HEK293 (cell line): ENCODE measurements at regions not wholly inside any gene's neighbourhood (a gene's known extent, or its start where the extent isn't known, plus 50 kb on each side); places are given as distances from the start of the nearest gene placed in this dataset.
A peak's percentile ranks its signal among the peaks of the same experiment; 100 is the strongest.

Experiments
- CTCF ChIA-PET: fragments of 350-600 bp; formaldehyde crosslinking; extraction: SDS; loops from one replicate; lab custom pipeline; 2021; ENCODE audit warnings: antibody characterized with exemption; lab: Yijun Ruan, JAX
- POLR2A ChIA-PET: fragments of 300-600 bp; formaldehyde crosslinking; extraction: SDS; loops from one replicate; lab custom pipeline; 2020; ENCODE audit warnings: antibody characterized with exemption, inconsistent platforms; lab: Yijun Ruan, JAX
- H3K27ac ChIP-seq: fragments of 200-500 bp; sonication (Bioruptor generic); 2 replicates; pipeline ENCODE4 v1.5.1; 2014; ENCODE audit warnings: low read depth, low read length, control low read depth, inconsistent platforms; ENCODE audit errors: extremely low read depth
- H3K36me3 ChIP-seq, 2 experiments: fragments of 200-500 bp in 1 of 2; sonication (Bioruptor generic) in 1 of 2; 1 replicate in 1 of 2; 2 replicates in 1 of 2; pipeline ENCODE4 v1.5.1; 2014 to 2017; ENCODE audit warnings: inconsistent platforms in 2 of 2, low read length in 2 of 2; ENCODE audit not compliant: control insufficient read depth in 2 of 2, insufficient read depth in 1 of 2
- H3K4me1 ChIP-seq: fragments of 200-500 bp; sonication (Bioruptor generic); 2 replicates; pipeline ENCODE4 v1.5.1; 2014; ENCODE audit warnings: mild to moderate bottlenecking, low read length, inconsistent platforms; ENCODE audit not compliant: control insufficient read depth, insufficient read depth
- H3K4me3 ChIP-seq: 2 replicates; pipeline ENCODE4 v1.5.1; 2011; ENCODE audit warnings: low read depth, mild to moderate bottlenecking, control low read depth, low read length, moderate library complexity
- H3K9me3 ChIP-seq: fragments of 200-500 bp; sonication (Bioruptor generic); 2 replicates; pipeline ENCODE4 v1.5.1; 2014; ENCODE audit warnings: low read depth, low read length, inconsistent platforms; ENCODE audit not compliant: control insufficient read depth, insufficient read depth
- BCL11A ChIP-seq: fragments of 450-650 bp; formaldehyde crosslinking; IDR thresholded peaks from 2 replicates; pipeline ENCODE4 v1.5.1; 2016; ENCODE audit warnings: low read depth, missing biosample characterization, missing genetic modification characterization
- GLI2 ChIP-seq: fragments of 450-650 bp; formaldehyde crosslinking; IDR thresholded peaks from 2 replicates; pipeline ENCODE4; 2017; ENCODE audit warnings: missing biosample characterization, missing genetic modification characterization, low read depth, borderline replicate concordance
- OVOL3 ChIP-seq: fragments of 450-650 bp; formaldehyde crosslinking; IDR thresholded peaks from 2 replicates; pipeline ENCODE4 v1.5.1; 2016; ENCODE audit warnings: missing biosample characterization, missing genetic modification characterization
- PRDM6 ChIP-seq: fragments of 450-650 bp; formaldehyde crosslinking; IDR thresholded peaks from 2 replicates; pipeline ENCODE4 v1.5.1; 2017; ENCODE audit warnings: missing biosample characterization, missing genetic modification characterization
- TRIM28 ChIP-seq: IDR thresholded peaks from 2 replicates; pipeline ENCODE4 v1.6.1; 2011; ENCODE audit warnings: low read length, control low read depth, borderline replicate concordance
- WT1 ChIP-seq: fragments of 450-650 bp; formaldehyde crosslinking; IDR thresholded peaks from 2 replicates; pipeline ENCODE4 v1.5.1; 2016; ENCODE audit warnings: missing biosample characterization, missing genetic modification characterization
- ZFP69B ChIP-seq: fragments of 450-650 bp; formaldehyde crosslinking; IDR thresholded peaks from 2 replicates; pipeline ENCODE4 v1.5.1; 2016; ENCODE audit warnings: missing biosample characterization, missing genetic modification characterization
- ZNF146 ChIP-seq: fragments of 450-650 bp; formaldehyde crosslinking; IDR thresholded peaks from 2 replicates; pipeline ENCODE4 v1.5.1; 2016; ENCODE audit warnings: missing biosample characterization, missing genetic modification characterization
- ZNF175 ChIP-seq: fragments of 450-650 bp; formaldehyde crosslinking; IDR thresholded peaks from 2 replicates; pipeline ENCODE4 v1.5.1; 2016; ENCODE audit warnings: missing biosample characterization, missing genetic modification characterization
- ZNF202 ChIP-seq: fragments of 450-650 bp; formaldehyde crosslinking; IDR thresholded peaks from 2 replicates; pipeline ENCODE4 v1.5.1; 2016; ENCODE audit warnings: missing biosample characterization, missing genetic modification characterization, borderline replicate concordance
- ZNF26 ChIP-seq: fragments of 450-650 bp; formaldehyde crosslinking; IDR thresholded peaks from 2 replicates; pipeline ENCODE4 v1.5.1; 2016; ENCODE audit warnings: missing biosample characterization, missing genetic modification characterization
- ZNF280C ChIP-seq: fragments of 450-650 bp; formaldehyde crosslinking; IDR thresholded peaks from 2 replicates; pipeline ENCODE4 v1.5.1; 2016; ENCODE audit warnings: missing biosample characterization, missing genetic modification characterization
- ZNF302 ChIP-seq: fragments of 450-650 bp; formaldehyde crosslinking; IDR thresholded peaks from 2 replicates; pipeline ENCODE4 v1.5.1; 2016; ENCODE audit warnings: missing biosample characterization, missing genetic modification characterization, low read depth
- ZNF335 ChIP-seq: fragments of 450-650 bp; formaldehyde crosslinking; conservative IDR thresholded peaks from 2 replicates; pipeline ENCODE4 v1.5.1; 2016; ENCODE audit warnings: missing biosample characterization, missing genetic modification characterization
- ZNF555 ChIP-seq: fragments of 450-650 bp; formaldehyde crosslinking; conservative IDR thresholded peaks from 2 replicates; pipeline ENCODE4 v1.5.1; 2017; ENCODE audit warnings: missing biosample characterization, mild to moderate bottlenecking, missing genetic modification characterization, inconsistent platforms
- ZNF610 ChIP-seq: fragments of 450-650 bp; formaldehyde crosslinking; IDR thresholded peaks from 2 replicates; pipeline ENCODE4 v1.5.1; 2016; ENCODE audit warnings: missing biosample characterization, missing genetic modification characterization, borderline replicate concordance
- ZNF660 ChIP-seq: fragments of 450-650 bp; IDR thresholded peaks from 2 replicates; pipeline ENCODE4 v1.5.1; 2018; ENCODE audit warnings: missing biosample characterization, mild to moderate bottlenecking, missing genetic modification characterization
- ZSCAN16 ChIP-seq: fragments of 450-650 bp; formaldehyde crosslinking; IDR thresholded peaks from 2 replicates; pipeline ENCODE4 v1.5.1; 2016; ENCODE audit warnings: missing biosample characterization, missing genetic modification characterization
- TF ChIP-seq, protein P1 (sequence below): sonication (generic); formaldehyde crosslinking; IDR thresholded peaks from 2 replicates; pipeline ENCODE4 v1.8.1; 2022; ENCODE audit warnings: mild to moderate bottlenecking, moderate library complexity, missing genetic modification reagents
- TF ChIP-seq, protein P2 (sequence below): fragments of 450-650 bp; IDR thresholded peaks from 2 replicates; pipeline ENCODE4 v1.5.1; 2018; ENCODE audit warnings: missing biosample characterization, missing genetic modification characterization
- TF ChIP-seq, protein P3 (sequence below): fragments of 450-650 bp; formaldehyde crosslinking; IDR thresholded peaks from 2 replicates; pipeline ENCODE4 v1.5.1; 2017; ENCODE audit warnings: missing biosample characterization, missing genetic modification characterization

DNA sequence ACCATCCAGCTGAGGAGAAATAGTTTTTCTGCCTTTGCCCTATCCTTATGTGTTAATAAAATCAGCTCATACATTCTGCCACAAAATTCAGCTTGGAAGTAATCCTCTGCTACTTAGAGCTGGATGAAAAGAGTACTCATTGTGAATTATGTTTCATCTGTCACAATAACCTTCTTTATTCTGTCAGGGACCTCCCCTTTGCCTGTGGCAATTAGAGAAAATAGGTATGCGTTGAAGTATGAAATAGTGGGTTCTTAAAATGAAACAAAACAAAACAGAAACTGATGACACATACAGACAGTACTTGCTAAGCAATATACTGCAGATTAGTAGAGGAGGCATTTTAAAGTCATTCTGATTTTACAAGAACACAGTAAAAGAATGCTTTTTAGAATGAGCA, 578.5 kb downstream of the USP25 start:
- CTCF ChIA-PET: interaction anchor here (0.7 kb wide), 1 partner anchor 225 kb away, joined by 3 read pairs; no protein-coding TSS in a partner anchor
- Histone ChIP-seq H3K36me3 (no peaks in the 10 kb centered on the region), H3K4me3 (no peak overlapping the region), H3K27ac (no peak overlapping the region), H3K9me3 (no peaks in the 10 kb centered on the region), H3K4me1 (peaks cover 8% of the 10 kb centered on the region; the same call in 1 of the 2 replicates)
- POLR2A ChIA-PET: no interaction called here
- TF ChIP-seq PRDM6 (tag by site-specific recombination): peak; percentile 40
- no peak for TF ChIP-seq ZNF660 (tag by site-specific recombination)
- TF ChIP-seq WT1 (tag by site-specific recombination): no peak

- ChIA-PET POLR2A (no interaction called here), CTCF (interaction anchor here (0.7 to 1.2 kb wide), 2 partner anchors 307 to 483 kb away, joined by 3 read pairs; no protein-coding TSS in a partner anchor)
- Histone ChIP-seq H3K4me1 (peaks cover 8% of the 10 kb centered on the region; the same call in 1 of the 2 replicates), H3K9me3 (no peaks in the 10 kb centered on the region), H3K36me3 (no peaks in the 10 kb centered on the region), H3K27ac (no peak overlapping the region), H3K4me3 (no peak overlapping the region)
- no peak for TF ChIP-seq ZNF555 (tag by site-specific recombination)
- no peak for TF ChIP-seq BCL11A (tag by site-specific recombination)
- TF ChIP-seq ZSCAN16: no peak
- TF ChIP-seq ZNF175 (tag by site-specific recombination): no peak
- TF ChIP-seq ZNF146 (tag by site-specific recombination): no peak
- no peak for TF ChIP-seq OVOL3 (tag by site-specific recombination)
- no peak for TF ChIP-seq ZFP69B (tag by site-specific recombination)
- TF ChIP-seq TRIM28: no peak
- TF ChIP-seq, protein P1, sequence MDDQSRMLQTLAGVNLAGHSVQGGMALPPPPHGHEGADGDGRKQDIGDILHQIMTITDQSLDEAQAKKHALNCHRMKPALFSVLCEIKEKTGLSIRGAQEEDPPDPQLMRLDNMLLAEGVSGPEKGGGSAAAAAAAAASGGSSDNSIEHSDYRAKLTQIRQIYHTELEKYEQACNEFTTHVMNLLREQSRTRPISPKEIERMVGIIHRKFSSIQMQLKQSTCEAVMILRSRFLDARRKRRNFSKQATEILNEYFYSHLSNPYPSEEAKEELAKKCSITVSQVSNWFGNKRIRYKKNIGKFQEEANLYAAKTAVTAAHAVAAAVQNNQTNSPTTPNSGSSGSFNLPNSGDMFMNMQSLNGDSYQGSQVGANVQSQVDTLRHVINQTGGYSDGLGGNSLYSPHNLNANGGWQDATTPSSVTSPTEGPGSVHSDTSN (CRISPR knock-in tag): no peak
- no peak for TF ChIP-seq ZNF26
- TF ChIP-seq ZNF280C (tag by site-specific recombination): no peak
- TF ChIP-seq, protein P2, sequence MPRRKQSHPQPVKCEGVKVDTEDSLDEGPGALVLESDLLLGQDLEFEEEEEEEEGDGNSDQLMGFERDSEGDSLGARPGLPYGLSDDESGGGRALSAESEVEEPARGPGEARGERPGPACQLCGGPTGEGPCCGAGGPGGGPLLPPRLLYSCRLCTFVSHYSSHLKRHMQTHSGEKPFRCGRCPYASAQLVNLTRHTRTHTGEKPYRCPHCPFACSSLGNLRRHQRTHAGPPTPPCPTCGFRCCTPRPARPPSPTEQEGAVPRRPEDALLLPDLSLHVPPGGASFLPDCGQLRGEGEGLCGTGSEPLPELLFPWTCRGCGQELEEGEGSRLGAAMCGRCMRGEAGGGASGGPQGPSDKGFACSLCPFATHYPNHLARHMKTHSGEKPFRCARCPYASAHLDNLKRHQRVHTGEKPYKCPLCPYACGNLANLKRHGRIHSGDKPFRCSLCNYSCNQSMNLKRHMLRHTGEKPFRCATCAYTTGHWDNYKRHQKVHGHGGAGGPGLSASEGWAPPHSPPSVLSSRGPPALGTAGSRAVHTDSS: no peak
- no peak for TF ChIP-seq ZNF302
- TF ChIP-seq, protein P3, sequence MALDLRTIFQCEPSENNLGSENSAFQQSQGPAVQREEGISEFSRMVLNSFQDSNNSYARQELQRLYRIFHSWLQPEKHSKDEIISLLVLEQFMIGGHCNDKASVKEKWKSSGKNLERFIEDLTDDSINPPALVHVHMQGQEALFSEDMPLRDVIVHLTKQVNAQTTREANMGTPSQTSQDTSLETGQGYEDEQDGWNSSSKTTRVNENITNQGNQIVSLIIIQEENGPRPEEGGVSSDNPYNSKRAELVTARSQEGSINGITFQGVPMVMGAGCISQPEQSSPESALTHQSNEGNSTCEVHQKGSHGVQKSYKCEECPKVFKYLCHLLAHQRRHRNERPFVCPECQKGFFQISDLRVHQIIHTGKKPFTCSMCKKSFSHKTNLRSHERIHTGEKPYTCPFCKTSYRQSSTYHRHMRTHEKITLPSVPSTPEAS: no peak
- TF ChIP-seq ZNF610 (tag by site-specific recombination): no peak
- TF ChIP-seq ZNF202: no peak
- no peak for TF ChIP-seq GLI2
- TF ChIP-seq ZNF335 (tag by site-specific recombination): no peak
These were observed 579.6 kb downstream of the USP25 start for GRCh38 chr21:16309250-16309971.
